Astrocyte of the hippocampus (primary cell): ENCODE measurements at regions not wholly inside any gene's neighbourhood (a gene's known extent, or its start where the extent isn't known, plus 50 kb on each side); places are given as distances from the start of the nearest gene placed in this dataset.
"Not testable (repeated sequence)": the region's sequence is repeated elsewhere in the genome, so short reads cannot be mapped to it uniquely, and the experiment has no call there.

ENCODE experiments used
- DNase-seq: peaks from one replicate; pipeline ENCODE4 v3.0.0; 2011; ENCODE audit warnings: low read depth, low spot score

DNA sequence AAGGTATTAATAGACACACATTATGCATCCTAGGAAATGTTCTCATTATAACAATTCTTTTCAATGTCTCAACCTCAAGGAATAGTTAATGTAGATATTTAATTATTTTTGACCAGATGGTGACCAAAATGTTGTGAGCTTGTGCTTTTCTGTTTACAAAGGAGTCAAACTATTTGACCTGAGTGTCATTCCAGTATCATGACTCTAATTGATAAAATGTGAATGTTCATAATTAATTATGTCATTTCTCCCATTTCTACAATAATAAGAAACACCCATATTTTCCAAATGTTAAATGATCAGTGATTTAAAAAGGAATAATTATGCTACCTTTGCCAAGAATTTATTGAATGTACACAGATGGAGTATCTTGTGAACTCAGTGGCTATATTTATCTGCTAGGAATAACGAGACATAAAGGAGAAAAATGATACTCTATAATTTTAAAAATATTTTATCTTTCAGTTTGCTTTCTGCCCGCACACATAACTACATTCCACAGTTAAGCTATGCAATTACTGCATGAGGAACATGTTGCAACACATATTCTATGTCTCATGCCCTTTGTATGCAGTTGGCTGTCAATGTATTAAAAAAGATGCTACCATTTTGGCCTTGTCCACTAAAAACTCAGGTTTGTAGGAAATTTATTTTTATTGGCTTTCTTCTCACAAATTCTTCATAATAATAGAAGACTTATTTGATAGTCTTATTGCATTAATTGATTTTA is 376.7 kb upstream of the CCDC179 start:
- no peak for DNase-seq

DNA sequence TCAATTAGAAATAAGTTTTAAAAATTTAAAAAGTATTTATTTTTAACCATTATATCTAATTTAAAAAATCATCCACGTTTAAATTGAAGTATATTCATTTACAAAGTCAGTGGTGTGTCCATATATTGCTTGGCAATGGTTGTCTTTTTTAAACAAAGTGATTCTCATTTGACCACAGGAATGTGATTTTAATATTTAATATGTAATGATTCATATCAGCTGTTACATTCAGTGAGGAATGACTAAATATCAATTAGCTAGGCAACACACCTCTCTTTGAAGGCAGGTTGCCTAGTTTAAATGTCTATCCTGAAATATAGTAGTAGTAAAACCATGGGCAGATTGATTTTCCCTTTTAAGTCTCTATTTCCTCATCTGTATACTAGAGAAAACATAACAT is 392.2 kb upstream of the CCDC179 start:
- no peak for DNase-seq

DNA sequence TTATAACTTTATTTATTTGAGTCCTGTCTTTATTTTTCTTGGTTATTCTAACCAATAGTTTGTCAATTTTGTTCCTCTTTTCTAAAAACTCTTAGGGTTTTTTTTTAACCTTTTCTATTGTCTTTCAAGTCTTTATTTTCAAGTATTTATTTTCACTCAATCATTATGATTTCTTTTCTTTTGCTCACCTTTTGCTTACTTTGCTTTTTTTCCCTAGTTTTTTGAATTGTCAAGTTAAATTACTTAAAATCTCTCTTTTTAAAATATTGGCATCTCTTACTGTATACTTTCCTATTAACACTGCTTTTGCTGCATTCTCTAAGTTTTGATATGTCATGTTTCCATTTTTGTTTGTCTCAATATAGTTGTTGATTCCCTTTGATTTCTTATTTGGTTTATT is 396.8 kb upstream of the CCDC179 start:
- no peak for DNase-seq

DNA sequence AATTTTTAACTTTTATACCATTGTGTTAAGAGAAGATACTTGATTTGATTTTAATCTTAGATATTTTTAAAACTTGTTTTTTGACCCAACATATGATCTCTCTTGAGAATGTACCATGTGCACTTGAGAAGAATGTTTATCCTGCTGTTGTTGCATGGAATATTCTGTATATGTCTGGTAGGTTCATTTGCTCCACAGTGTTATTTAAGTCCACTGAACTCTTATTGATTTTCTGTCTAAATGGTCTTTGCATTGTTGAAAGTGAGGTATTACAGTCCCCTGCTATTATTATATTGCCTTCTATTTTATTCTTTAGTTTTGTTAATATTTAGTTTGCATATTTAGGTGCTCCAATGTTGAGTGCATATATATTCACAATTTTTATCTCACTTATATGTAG is 397.3 kb upstream of the CCDC179 start:
- DNase-seq: no peak

DNA sequence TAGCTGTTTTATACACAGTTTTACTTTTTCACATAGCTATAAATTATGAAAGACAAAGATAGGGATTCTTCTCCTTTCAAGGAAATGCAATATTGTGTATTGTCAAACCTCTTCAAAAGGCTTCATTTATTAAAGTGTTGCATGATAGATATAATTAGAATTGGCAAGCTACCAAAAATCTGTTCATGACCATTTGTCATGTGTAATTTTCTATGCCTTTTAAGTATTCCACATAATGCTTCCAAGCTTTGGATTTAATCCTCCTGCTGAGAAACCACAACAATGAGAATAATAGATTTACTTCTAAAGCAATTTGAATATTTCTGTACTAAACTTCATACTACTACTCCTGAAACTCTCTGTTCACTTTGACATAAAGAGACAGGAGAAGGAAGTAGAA is 403.2 kb upstream of the CCDC179 start:
- DNase-seq: no peak

DNA sequence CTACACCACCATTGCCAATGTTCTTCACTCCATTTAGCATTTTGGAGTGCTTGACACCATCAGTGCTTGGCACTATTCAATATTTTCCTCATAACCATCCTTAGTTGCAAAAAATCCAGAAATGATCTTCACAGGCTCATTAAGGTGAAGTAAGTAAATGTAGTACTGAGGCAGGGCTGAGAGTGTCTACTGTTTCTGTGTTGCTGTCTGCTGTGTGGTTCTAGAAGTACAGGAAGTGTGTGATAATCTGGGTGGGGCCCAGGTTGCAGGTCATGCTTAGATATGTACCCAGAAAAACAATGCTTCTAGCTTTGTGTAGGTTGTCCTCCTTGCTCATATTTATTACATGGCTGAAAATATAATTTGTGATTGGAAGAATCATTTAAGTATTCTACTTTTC is 411.8 kb upstream of the CCDC179 start:
- DNase-seq: no peak

DNA sequence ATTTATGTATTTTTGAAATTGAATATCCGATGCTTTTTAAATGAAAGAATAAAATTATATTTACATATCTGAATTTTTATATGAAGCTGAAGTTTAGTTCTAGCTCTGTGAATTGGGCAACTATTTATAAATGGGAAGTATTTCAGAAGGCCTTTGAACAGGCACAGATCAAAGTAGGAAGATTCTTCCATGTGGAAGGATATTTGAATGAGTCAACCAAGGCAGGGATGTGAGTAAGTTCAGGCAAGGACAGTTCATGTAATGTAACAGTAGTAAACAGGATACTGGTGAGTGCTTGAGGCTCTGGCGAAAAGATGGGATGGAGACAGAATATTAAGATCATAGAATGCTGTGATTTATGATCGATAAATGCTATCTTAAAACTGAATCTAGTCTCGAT is 417.8 kb upstream of the CCDC179 start:
- DNase-seq: no peak

DNA sequence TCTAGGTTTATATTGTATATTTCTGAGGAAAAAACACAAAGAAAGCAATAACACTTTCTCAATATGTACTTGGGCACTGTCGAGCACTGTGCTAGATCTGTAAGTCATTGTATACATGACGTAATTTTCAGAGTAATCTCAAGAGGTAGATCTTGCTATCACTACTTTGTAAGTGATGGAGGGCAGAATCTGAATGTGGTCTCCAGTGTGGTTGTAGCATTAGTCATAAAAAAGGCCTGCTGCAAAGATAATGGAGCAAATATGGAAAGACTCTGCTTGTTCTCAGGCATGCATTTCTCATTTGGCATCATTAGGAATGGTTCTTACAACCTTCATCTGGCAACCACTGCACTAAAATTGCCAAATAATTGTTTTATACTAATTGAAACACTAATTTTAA is 419.8 kb upstream of the CCDC179 start:
- peak; percentile 14 for DNase-seq

DNA sequence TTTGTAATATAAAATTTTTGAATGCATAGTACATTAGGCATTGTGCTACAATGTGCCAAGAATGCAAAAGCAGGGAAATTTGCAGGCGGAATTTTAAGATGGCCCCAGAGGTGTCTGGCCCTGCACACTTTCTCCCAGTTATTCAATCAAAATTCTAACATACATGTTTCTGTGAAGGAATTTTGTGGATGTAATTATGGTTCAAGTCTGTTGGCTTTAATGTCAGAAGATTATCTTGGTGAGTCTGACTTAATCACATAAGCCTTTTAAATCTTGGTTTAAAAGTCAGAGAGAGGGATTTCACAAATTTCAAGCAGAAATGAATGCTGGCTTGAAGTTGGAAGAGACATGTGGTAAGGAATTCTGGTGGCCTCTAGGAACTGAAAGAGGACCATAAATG is 423.4 kb upstream of the CCDC179 start:
- DNase-seq: no peak

DNA sequence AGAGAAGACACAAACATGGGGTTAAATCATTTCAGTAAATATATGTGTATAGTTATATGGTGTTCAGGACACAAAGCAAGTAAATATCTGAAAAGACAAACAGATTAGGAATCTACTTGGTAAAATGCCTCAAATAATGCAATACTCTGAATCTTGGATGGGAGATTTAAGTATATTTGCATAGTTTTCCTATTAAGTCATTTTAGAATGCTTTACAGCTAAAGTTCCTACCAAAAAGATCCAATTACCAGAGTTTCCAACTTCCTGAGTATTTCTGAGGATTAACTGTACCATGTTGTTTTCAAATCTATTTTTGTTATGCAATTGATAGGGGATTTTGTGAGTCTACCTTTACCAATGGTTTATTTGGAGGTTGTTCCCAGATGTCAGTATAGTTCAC is 424.4 kb upstream of the CCDC179 start:
- peak; percentile 4 for DNase-seq

DNA sequence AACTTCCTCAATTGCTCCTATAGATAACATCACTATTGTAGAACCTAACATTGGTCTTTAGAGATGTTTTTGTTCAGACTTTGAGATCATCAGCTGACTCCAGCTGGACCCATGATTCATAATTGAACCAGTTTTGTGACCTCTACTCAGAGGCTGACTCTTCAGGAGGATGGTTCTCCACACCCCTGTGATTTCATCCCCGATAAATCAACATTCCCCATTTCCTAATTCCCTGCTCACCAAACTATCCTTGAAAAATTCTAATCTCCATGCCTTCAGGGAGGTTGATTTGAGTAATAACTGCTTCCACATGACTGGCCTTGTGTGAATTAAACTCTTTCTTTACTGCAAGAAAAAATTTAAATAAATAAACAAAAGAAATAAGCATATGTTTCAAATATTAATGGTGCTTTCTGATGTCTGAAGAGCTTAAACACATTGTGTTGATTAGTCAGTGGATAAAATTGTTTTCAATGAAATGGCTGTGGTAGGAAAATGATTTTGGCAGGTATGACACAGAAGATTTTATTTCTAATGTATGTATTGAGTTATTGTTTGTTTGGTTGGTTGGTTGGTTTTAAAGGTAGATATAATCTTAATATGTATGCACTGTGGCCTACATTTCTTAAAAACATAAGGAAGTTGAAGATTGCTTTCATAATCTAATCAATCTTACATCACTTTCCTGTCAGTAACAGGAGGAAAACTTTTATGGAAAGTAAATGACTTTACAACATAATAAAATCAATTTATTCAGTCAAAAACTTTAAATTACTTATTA is 427.9 kb upstream of the CCDC179 start:
- DNase-seq: no peak

DNA sequence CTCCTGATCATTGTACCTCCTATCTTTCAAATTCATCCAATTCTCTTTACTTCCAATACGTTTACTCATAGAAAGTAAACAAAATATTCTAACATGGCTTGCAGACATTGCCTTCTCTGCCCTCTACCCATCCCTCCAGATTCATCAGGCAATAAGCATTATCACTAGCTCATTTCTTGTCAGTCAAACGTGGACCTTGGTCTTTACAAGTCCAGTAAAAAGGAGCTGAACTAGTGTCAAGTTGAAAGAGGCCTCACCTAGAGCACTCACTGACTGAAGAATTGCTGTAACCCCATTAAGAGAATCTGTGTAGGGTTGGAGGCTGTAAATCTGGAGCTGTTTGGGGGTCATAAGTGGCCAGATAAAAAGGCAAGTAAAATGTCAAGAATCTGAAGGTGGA is 435.0 kb upstream of the CCDC179 start:
- DNase-seq: no peak

DNA sequence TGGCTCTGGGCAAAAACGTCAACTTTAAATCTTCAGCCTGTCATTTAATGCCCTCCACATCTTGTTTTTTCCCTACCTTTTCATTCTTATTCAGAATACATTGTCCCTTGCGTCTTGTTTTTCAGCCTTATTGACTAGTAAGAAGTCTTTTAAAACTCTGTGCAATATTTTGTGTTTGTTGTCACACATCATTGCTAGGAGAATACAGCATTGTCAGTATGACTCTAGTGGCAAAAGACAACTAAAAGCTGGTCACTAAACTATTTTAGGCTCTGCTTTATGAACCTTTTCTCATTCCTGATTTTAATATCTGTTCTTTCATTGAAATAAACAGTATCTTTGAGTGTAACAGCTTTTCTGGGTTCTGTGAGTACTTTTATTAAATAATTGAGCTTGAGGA is 447.8 kb upstream of the CCDC179 start:
- DNase-seq: no peak

DNA sequence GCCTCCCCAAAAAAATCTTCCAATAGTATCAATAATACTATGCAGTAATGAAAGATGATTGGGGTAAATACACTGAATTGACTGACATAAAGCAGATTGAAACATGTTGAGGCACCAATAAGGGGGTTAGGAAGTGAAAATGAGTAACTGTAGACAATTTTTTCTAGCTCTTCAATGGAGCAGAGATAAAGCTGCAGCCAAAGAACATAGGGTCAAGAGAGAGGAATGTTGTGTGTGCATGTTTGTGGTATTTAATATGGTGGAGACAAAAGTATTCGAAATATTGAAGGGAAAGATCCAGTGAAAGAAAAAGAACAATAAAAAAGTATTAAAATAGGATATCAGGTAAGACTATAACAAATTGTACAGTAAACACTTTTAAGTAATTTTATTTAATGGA is 450.0 kb upstream of the CCDC179 start:
- peak; percentile 41 for DNase-seq

DNA sequence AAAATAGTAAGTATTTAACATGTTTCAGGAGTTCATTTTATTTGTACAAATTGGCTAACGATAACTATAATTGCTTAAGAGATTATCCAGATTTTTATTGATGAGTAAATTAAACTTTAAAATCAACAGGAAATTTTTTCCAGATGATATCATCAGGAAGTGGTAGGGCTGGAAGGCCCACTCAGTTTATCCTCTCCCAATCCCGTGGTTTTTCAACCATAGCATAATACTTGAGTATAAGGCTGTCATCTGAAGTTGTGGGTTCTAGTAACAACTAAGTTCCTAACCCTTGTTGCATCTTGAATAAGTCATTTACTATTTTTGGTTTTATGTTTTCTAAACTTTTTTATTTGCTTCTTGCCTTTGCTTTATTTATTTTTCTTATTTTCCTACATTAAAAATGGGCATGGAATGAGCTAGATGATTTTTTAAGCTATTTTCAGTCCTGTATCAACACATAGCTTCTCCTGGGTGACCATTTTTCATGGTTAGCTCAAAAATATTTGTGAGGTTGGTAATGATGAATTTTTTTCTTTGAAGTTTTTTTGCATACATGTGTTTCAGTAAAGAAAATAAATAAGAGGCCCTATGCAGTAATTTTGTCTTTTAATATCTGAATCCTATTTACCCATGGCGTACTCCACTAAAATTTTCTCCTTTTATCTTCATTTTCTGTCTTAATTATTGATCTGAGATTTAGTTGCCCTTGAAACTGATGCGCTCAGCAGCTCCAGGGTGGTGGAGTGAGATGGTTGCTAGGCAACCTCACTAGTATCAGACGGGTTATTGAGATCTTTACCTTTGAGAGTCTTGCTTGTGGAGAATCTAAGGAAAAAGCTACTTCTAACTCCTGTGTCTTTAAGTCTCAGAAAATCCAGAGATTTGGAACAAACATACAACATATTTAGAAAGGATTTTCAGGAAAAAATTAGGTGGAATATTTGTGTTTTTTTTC is 452.0 kb upstream of the CCDC179 start:
- DNase-seq: peak; percentile 35

DNA sequence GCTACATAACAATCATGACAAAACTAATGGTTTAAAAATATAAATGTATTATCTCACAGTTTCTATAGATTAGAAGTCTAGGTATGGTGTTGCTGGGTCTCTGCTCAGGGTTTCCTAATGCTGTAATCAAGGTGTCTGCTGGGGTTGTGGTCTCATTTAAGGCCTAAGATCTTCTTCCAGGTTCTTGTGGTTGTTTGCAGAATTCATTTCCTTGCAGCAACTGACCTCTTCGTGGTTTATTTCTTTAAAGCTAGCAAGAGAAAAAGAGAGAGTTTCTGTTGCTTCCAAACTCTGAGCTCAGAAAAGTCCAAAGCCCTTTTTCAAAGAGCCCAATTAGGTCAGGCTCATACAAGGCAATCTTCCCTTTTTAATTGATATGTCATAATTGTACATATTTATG is 452.7 kb upstream of the CCDC179 start:
- DNase-seq: peak; percentile 25

DNA sequence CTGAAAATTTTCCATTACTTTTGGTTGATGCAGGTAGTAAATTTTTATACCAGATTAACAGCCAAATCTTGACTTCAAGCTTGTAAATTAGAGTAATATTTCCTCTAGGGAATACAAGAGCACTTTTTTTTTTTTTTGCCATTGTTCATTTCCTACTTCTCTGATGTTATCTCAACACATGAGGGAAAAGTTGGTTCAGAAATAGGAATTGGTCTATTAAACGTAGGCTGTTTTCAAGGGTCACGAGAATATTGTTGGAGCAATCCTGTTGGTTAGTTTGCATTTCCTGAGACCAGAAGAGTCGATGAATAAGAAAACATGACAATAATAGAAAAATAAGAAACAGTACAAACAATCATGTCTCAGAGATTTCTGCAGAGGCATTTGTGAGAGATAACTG is 453.9 kb upstream of the CCDC179 start:
- DNase-seq: no peak

DNA sequence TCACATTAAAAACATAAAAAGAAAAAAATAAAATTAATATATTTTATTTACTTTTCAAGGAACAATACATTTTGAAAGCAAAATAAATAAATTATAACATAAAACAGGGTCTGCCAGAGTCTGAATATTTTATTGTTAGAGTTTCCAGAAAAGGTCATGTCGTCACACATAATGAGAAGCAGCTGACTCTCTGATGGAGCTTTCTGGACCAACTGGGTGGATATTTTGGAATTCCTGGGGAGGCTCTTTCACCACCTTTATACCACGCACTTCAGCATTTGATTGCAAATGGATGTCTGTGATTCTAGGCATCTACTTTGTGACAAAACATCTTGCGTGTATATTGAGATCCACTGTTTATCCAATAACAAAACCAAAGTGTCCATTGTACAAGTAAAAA is 455.0 kb upstream of the CCDC179 start:
- no peak for DNase-seq

DNA sequence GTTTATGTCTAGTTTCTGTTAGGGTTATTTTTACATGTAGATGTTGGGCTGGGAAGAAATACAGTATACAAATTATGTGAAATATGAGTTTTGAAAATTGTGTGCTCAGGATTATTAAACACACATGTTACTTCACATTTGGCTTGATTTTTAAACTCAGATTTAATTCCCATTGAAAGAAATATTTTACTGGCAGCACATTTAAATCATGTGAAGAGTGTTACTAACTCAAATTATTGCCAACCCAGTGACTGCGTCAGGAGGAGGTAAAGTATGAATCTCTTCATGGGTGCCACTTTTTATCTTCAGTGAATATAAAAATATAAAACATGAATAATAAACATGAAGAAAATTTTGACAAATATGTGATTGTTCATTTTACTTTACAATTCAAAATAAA is 457.5 kb upstream of the CCDC179 start:
- no peak for DNase-seq

DNA sequence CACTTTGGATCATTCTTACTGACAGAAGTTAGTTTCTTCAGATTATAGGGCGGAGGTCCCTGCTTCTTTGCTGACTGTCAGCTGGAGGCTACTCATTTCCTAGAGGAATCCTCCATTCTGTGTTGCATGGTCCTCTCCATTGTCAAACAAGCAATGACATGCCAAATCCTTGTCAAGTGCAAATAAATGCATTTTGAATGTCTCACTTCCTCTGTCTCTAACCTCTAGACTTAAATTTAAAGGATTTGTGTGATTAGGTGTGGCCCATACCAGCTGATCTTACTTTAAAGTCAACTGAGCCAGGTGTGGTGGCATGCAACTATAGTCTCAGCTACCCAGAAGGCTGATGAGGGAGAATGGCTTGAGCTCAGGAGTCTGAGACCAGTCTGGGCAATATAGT is 458.4 kb upstream of the CCDC179 start:
- no peak for DNase-seq

DNA sequence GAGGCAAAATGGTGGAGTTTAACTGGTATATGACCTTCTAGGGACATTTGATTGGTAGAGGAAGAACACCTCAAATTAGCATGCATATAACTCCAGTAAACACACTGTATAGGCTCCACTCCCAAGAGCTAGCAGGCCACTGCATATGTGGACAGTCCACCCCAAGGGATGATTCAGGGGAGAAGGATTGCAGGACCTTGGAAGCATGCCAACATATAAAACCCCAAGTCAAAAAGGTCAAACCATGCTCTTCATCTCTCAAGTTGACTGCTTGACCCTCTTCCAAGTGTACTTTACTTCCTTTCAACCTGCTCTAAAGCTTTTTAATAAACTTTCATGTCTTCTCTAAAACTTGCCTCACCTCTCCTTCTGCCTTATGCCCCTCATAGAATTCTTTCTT is 459.9 kb upstream of the CCDC179 start:
- no peak for DNase-seq

DNA sequence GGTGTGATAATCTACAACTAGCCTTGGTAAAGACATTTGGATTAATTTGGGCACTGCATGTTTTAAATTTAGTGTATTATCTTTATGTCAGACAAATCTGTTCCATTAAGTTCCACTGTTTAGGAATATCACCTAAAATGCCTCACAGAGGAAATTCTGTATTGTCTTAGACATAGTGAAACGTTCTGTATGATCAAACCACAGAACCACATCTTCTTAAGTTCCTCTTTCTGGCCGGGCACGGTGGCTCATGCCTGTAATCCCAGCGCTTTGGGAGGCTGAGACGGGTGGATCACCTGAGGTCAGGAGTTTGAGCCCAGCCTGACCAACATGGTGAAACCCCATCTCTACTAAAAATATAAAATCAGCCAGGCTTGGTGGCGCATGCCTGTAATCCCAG is 475.3 kb upstream of the CCDC179 start:
- DNase-seq: not testable (repeated sequence)
